Ureter (tissue), 1 donor: ENCODE measurements at regions not wholly inside any gene's neighbourhood (a gene's known extent, or its start where the extent isn't known, plus 50 kb on each side); places are given as distances from the start of the nearest gene placed in this dataset.

Experiments
- DNase-seq: peaks from one replicate; pipeline ENCODE4 v3.0.0-alpha.2; 2020; ENCODE audit warnings: low spot score
- donor health status: DM: yes; HTN: yes; CAD: no.

DNA sequence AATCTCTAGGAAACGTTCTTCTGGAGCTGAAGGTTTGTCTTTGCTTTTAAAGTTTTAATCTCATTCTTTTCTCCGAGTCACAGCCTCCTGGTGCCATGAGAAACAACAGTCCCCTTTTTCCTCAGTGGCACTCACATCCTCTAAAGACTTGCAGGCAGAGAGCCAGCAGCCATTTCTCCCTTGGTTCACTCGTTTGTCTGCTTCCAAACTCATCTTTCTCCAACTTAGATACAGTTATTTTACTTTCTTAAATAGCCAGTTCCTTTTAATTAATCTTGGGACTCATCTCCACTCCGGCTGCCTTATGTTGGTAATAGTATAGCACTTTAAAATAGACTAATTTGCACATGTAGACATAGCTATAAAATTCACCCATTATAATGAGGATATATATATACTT is 555.2 kb downstream of the FGF9 start:
- DNase-seq, result no peak

DNA sequence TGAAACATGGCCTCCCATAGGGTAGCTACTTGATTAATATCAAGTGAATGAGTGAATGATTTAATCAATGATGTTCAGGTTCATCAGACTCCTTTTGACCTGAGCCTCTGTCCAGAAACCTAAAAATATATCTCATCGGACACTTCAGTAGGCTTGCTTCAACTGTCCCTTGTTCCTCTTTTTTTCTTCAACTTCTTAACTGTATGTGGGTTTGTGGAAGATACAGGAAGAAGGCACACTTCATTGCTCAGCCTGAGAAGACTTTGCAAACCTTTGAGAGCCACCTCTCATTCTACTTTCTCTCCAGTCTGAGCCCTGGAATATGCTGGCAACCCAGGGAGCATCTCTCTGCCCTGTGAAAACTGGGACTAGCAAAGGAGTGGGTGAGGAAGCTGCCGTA is 557.0 kb downstream of the FGF9 start:
- no peak for DNase-seq

DNA sequence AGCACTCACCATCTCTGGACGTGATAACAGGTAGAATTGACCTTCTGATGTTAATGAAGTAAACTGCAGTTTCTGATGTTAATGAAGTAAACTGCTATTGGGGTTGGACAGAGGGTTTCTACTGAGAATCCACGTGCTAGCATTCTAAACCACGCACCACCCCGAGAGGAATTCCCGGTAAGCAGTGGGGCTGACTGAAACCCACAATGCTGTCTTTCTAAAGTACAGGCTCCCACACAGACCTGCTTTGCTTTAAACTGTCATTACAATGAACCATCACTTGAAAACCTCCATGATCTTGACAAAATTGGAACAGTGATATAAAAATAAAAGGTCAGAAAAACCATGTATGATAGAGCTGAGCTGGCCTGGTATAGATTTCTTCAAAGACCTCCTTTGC is 559.0 kb downstream of the FGF9 start:
- no peak for DNase-seq

DNA sequence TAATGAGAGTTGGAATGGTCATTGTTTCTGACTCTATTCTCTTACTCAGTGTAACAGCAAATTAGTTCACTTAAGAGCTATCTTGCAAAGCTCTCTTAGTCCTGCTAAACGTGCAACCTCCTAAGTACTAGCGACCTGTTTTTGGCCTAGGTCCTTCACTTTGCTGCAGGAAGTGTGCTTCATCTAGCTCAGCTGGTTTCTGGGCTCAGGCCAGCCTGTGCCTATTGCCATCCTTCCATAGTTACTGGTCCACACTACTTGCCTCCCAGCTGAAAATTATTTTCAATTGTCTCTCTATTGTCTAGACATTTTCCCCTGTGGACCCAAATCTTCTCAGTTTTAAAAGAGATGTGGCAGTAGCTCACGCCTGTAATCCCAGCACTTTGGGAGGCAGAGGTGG is 561.3 kb downstream of the FGF9 start:
- DNase-seq, result no peak

- no peak for DNase-seq
Observed at GRCh38 chr13:22235285-22235949, 564.5 kb downstream of the FGF9 start.

DNA sequence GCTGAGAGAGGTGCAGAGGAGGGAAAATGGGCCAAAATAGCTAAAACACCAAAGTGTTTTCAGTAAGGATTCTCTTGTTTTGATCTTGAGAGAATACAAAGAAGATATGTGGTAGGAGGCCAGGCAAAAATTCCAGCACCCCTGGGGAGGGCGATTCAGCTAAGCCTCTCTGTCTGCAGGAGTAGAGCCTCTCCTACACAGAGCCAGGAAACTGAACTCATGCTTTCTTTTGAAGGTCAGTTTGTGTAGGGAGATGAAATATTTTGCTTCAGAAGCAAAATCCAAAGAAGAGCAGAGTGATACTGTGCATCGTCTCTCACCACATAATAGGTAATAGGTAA is 565.0 kb downstream of the FGF9 start:
- no peak for DNase-seq

- DNase-seq, result no peak
Observed at GRCh38 chr13:22238269-22238668, 567.4 kb downstream of the FGF9 start.

- no peak for DNase-seq
Observed at GRCh38 chr13:22240716-22241115, 569.8 kb downstream of the FGF9 start.

DNA sequence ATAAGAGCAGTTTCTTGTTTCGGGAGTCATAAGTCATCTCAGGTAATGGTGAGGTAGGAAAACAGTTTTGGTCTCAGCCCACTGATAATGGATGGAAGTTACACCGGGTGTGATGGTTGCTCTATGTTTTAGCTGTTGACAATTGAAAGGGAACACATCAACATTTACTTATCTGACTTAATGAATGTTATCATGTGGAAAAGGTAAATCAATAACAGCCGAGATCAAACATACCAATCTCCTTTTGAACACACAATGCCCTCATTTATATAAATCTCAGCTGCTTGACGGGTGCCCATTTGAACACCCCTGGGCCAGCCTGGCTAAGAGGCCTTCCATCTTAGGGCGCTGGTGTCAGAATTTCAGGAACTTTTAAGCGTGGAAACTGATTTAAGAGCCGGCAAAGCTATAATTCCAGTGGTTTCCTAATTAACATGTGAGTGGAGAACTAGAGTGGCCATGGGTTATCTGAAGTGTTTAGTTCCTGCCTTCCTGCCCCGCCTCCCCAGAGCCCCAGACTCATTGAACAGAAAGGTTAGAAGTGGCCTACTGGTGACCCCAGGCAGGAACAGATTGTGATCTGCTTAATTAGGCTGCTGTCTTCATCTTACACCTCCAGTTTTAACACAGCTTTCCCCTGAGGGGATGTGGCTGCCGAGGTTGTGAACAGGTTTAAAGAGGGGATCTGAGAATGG is 572.7 kb downstream of the FGF9 start:
- DNase-seq, result no peak

GRCh38 chr13:22252281-22252830 is 581.5 kb downstream of the FGF9 start:
- DNase-seq, result no peak

GRCh38 chr13:22253107-22253506 is 582.2 kb downstream of the FGF9 start:
- no peak for DNase-seq

DNA sequence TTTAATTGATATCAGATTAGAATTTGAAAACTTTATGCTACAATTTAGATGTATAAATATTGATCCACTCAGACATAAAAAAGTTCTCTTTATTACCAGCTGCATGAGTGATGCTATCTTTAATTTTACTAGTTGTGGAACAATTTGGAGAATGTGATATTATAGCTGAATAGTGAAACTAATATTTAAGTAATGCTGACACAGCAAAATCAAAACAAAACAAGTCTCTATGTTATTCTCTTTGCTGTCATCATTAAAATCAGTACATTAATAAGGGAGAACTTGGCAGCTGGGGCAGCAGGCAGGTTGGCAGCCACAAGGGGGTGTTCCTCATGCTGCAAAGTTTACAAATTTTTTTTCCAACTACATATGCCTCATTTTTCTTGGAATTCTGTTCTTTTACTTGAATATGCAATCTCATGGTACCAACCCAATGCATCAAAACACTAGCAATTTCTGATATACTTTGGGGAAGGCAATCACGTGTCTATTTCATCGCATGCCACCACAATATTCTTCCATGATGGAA is 585.3 kb downstream of the FGF9 start:
- DNase-seq, result no peak

GRCh38 chr13:22262001-22262885 is 591.4 kb downstream of the FGF9 start:
- DNase-seq, result no peak

- DNase-seq, result no peak
Observed at GRCh38 chr13:22263185-22263584, 592.3 kb downstream of the FGF9 start.

DNA sequence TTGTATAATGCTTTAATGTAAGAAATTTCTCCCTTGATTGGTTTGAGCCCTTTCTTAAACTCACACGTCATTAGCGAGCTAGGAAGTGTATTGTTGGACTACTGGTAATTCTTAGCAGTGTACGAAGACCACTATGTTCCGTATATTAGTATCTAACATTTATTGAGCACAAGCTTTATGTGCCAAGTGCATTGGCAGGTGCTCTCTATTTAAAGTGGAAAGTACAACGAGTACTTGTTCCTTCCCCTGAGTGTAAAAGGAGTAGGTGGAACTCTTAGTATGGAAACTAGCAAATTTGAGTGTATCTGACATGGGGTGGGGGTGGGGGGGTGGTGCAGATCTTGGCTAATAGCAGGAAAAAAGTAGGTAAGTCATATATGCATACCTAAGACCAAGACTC is 594.7 kb downstream of the FGF9 start:
- DNase-seq, result no peak

GRCh38 chr13:22270881-22271280 is 600.0 kb downstream of the FGF9 start:
- DNase-seq, result no peak

GRCh38 chr13:22271903-22272302 is 601.0 kb downstream of the FGF9 start:
- no peak for DNase-seq

GRCh38 chr13:22275393-22275792 is 604.5 kb downstream of the FGF9 start:
- DNase-seq, result no peak

- no peak for DNase-seq
Observed at GRCh38 chr13:22276616-22277015, 605.7 kb downstream of the FGF9 start.

- DNase-seq, result peak; percentile 56
Observed at GRCh38 chr13:22278336-22278929, 607.6 kb downstream of the FGF9 start.

GRCh38 chr13:22285867-22286266 is 615.0 kb downstream of the FGF9 start:
- DNase-seq, result no peak

DNA sequence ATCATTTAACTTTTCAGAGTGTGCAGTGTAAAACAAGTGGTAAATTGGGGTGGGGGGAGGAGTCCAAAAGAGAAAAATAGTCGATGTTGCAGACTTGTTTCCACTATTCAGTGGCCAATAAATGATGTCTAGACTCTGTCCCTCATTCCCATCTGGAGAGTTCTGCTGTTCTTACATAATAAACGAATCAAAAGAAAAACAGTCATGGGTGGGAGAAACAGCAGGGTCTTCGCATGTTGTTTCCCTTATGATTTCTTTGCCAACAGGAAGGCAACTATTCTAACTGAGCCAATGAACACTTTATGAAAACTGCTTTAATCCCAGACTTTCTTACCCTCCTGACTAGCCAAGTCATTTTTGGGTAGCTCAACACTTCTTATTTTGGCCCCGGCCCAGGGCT is 615.5 kb downstream of the FGF9 start:
- DNase-seq, result no peak
